Ovary (tissue), 7 donors: ENCODE measurements at regions not wholly inside any gene's neighbourhood (a gene's known extent, or its start where the extent isn't known, plus 50 kb on each side); places are given as distances from the start of the nearest gene placed in this dataset.

Experiments
- DNase-seq, 5 donors: peaks; one replicate each; pipeline ENCODE4 v3.0.0-alpha.2; 2019 to 2020
- H3K27ac ChIP-seq, 2 donors: fragments of 200-600 bp; one replicate each; pipeline versions ENCODE4 v1.5.1 to v1.8.0; 2019 to 2022
- H3K27me3 ChIP-seq: fragments of 200-600 bp; one replicate; pipeline ENCODE4 v1.8.0; 2022
- H3K36me3 ChIP-seq: fragments of 200-600 bp; sonication (generic); one replicate; pipeline ENCODE4 v1.5.1; 2019
- H3K4me1 ChIP-seq: one replicate; pipeline ENCODE4 v1.8.1; 2013; ENCODE audit warnings: mild to moderate bottlenecking, moderate library complexity; ENCODE audit not compliant: insufficient read depth
- H3K4me3 ChIP-seq: fragments of 200-600 bp; sonication (generic); one replicate; pipeline ENCODE4 v1.5.1; 2017
- H3K9me3 ChIP-seq, 2 donors: fragments of 200-600 bp in 1 of 2; sonication (generic) in 1 of 2; one replicate each; pipeline versions ENCODE4 v1.5.1 to v1.8.1; 2013 to 2019; ENCODE audit warnings: mild to moderate bottlenecking in 1 of 2, moderate library complexity in 1 of 2
- EP300 ChIP-seq: sonication (generic); formaldehyde crosslinking; IDR thresholded peaks from one replicate; pipeline ENCODE4 v1.6.1; 2017; ENCODE audit warnings: antibody characterized with exemption
- POLR2A ChIP-seq: fragments of 450-650 bp; IDR thresholded peaks from one replicate; pipeline ENCODE4 v1.6.1; 2017; ENCODE audit warnings: antibody characterized with exemption, mild to moderate bottlenecking, moderate library complexity
- WGBS, 3 donors: extraction: QIAGEN DNeasy Blood & Tissue Kit in 1 of 3; methylation state at CpG; one replicate each; pipeline versions ENCODE4 v1.1.5 to v1.1.7; 2013 to 2017; 5-methylcytosine and 5-hydroxymethylcytosine counted together
- intact Hi-C, 4 donors: fragments of 100-400 bp; cut with DNase I; formaldehyde crosslinking; loops; one replicate each; pipeline versions ENCODE4 v1.11.0 to v1.15.1; 2022 to 2023
- TF ChIP-seq, protein P1 (sequence below), 3 donors: fragments of 450-650 bp in 2 of 3; fragments of 200-600 bp in 1 of 3; IDR thresholded peaks; one replicate each; pipeline versions ENCODE4 v1.5.1 to v1.8.0; 2016 to 2022; ENCODE audit warnings: antibody characterized with exemption in 3 of 3, mild to moderate bottlenecking in 1 of 3
- donor health status: DM: no; HTN: no; CAD: no; lungs with moderate emphysema.
- donor health status: DM: no; HTN: no; CAD: no.
- donor health status: Bipolar disorder and iron deficiency.
- donor health status: DM: no; HTN: no; CAD: no.
- donor health status: DM: yes; HTN: yes; CAD: no.

DNA sequence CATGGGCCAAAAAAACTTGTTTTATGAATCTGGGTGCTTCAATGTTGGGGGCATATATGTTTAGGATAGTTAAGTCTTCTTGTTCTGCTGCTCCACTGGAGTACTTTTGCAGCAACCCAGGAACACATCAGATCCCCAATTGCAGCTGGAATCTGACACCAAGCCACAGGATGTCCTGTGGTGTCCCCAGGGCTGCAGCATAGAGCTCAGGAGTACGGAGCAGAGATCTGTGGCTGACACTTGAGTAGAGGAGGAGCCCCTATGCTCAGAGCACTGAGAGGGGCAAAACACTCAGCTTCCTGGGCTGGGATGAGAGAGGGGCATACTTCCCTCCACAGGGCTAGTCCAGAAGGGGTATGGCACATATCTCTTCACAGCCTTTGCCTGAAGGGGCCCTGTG, 138.9 kb upstream of the ERBB4 start:
- no peak for TF ChIP-seq POLR2A
- TF ChIP-seq, protein P1, sequence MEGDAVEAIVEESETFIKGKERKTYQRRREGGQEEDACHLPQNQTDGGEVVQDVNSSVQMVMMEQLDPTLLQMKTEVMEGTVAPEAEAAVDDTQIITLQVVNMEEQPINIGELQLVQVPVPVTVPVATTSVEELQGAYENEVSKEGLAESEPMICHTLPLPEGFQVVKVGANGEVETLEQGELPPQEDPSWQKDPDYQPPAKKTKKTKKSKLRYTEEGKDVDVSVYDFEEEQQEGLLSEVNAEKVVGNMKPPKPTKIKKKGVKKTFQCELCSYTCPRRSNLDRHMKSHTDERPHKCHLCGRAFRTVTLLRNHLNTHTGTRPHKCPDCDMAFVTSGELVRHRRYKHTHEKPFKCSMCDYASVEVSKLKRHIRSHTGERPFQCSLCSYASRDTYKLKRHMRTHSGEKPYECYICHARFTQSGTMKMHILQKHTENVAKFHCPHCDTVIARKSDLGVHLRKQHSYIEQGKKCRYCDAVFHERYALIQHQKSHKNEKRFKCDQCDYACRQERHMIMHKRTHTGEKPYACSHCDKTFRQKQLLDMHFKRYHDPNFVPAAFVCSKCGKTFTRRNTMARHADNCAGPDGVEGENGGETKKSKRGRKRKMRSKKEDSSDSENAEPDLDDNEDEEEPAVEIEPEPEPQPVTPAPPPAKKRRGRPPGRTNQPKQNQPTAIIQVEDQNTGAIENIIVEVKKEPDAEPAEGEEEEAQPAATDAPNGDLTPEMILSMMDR (IDR thresholded peaks at IDR 0.05), result no peak
- no peak for TF ChIP-seq EP300
- WGBS, 3 donors, result 25 to 49% (median 43%) methylated on average over 1 of the region's 1 CpG
- Histone ChIP-seq H3K27me3 (no peaks in the 10 kb centered on the region), H3K9me3 (no peaks in the 10 kb centered on the region), H3K4me1 (no peaks in the 10 kb centered on the region), H3K27ac (no peak overlapping the region), H3K36me3 (no peaks in the 10 kb centered on the region), H3K4me3 (no peak overlapping the region)
- intact Hi-C loops, result no loop called here
- no peak for DNase-seq

DNA sequence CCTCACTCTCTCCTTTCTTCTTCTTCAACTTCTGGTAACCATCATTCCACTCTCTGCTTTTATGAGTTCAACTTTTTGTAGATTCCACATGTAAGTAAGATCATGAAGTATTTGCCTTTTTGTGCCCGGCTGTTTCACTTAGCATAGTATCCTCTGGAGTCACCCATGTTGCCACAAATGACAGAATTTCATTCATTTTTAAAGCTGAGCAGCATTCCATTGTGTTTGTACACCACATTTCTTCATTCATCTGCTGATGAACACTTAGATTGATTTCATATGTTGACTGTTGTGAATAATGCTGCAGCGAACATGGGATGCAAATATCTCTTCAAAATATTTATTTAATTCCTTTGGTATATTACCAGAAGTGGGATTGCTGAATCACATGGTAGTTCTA, 133.6 kb upstream of the ERBB4 start:
- H3K27me3 ChIP-seq, result no peaks in the 10 kb centered on the region
- no peak for DNase-seq
- no peaks in the 10 kb centered on the region for H3K36me3 ChIP-seq
- no peaks in the 10 kb centered on the region for H3K4me1 ChIP-seq
- no peaks in the 10 kb centered on the region for H3K9me3 ChIP-seq
- no peak overlapping the region for H3K4me3 ChIP-seq
- H3K27ac ChIP-seq, result no peak overlapping the region
- 77 to 88% (median 86%) methylated on average over 2 of the region's 2 CpGs for WGBS, 3 donors
- intact Hi-C loops, result no loop called here
- TF ChIP-seq, protein P1 (IDR thresholded peaks at IDR 0.05), result no peak
- TF ChIP-seq EP300 (no peak), POLR2A (no peak)

DNA sequence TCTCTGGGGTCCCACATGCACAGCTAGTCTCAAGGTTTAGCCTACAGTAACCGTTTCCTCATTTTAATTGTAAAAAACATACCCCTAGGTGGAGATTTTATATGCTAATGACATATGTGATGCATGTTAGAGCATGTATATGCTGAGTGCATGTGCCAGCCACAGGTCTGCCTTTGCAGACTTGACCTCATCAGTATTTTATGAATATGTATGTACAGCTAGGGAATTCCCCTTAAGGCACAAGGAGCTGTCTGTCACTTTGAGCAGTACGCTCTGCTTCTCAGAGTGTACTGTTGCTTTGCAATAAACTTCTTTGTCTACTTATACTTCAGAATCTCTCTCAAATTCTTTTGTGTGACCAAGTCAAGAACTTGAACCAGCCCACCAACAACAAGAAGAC, 131.2 kb upstream of the ERBB4 start:
- intact Hi-C loops, result no loop called here
- WGBS, 3 donors, result 62 to 74% (median 67%) methylated on average over 2 of the region's 2 CpGs
- no peak for DNase-seq

DNA sequence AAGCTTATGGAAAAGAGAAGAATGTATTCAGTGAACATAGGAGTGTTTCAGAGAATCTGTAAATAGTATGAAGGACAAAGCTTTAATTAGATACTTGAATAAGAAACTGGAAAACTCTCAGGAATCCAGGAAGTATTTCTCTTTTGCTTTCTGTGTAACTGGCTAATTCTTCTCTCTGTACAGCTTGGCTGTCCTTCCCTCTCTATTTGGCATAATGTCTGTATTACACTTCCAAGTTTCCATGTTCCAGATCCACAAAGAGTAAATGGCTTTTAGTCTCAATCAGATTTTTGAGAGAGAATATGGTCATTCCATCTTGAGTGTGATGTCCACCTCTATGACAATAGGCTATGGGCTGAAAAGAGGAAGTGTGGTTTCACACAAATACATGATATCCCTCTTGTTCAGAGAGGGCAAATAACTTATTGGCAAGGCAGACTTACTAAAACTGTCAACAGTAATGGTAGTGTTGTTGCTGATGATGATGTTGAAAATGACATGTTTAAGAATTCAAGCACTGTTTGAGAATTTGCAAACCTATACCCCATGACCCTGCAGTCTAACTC, 129.2 kb upstream of the ERBB4 start:
- intact Hi-C loops, result no loop called here
- no peaks in the 10 kb centered on the region for H3K9me3 ChIP-seq
- H3K4me1 ChIP-seq, result no peaks in the 10 kb centered on the region
- H3K4me3 ChIP-seq, result no peak overlapping the region
- TF ChIP-seq EP300 (no peak), POLR2A (no peak)
- TF ChIP-seq, protein P1 (IDR thresholded peaks at IDR 0.05), result no peak
- H3K27ac ChIP-seq, result no peak overlapping the region
- H3K36me3 ChIP-seq, result no peaks in the 10 kb centered on the region
- H3K27me3 ChIP-seq, result no peaks in the 10 kb centered on the region
- DNase-seq, result no peak

More for the DNA sequence above, 131.2 kb upstream of the ERBB4 start:
- H3K9me3 ChIP-seq, result no peaks in the 10 kb centered on the region
- H3K4me1 ChIP-seq, result no peaks in the 10 kb centered on the region
- H3K27me3 ChIP-seq, result no peaks in the 10 kb centered on the region
- no peak overlapping the region for H3K27ac ChIP-seq
- no peak overlapping the region for H3K4me3 ChIP-seq
- TF ChIP-seq, protein P1 (IDR thresholded peaks at IDR 0.05), result no peak
- no peak for TF ChIP-seq POLR2A
- no peaks in the 10 kb centered on the region for H3K36me3 ChIP-seq
